SU-DHL-6 (cell line): ENCODE measurements at regions not wholly inside any gene's neighbourhood (a gene's known extent, or its start where the extent isn't known, plus 50 kb on each side); places are given as distances from the start of the nearest gene placed in this dataset.

Source experiments
- CTCF ChIP-seq: fragments of 200-600 bp; sonication (generic); IDR thresholded peaks from one replicate; pipeline ENCODE4 v1.5.1; 2017; ENCODE audit warnings: antibody characterized with exemption, mild to moderate bottlenecking, low read length, moderate library complexity; ENCODE audit not compliant: insufficient read depth, poor library complexity, severe bottlenecking
- EZH2phosphoT487 ChIP-seq: fragments of 200-600 bp; sonication (generic), shearing (Covaris generic); conservative IDR thresholded peaks from 2 replicates; pipeline ENCODE4 v1.6.1; 2018; ENCODE audit warnings: mild to moderate bottlenecking, antibody characterized with exemption, low read length, moderate library complexity, mixed read lengths

- TF ChIP-seq CTCF, result peak; percentile 69
- TF ChIP-seq EZH2phosphoT487, result no peak
These were observed 129.9 kb downstream of the ZNF281 start for GRCh38 chr1:200279810-200280411.
